ENCODE measurements at regions not wholly inside any gene's neighbourhood (a gene's known extent, or its start where the extent isn't known, plus 50 kb on each side); places are given as distances from the start of the nearest gene placed in this dataset.

- TF ChIP-seq NKRF (conservative IDR thresholded peaks at IDR 0.05), result no peak
- TF ChIP-seq CEBPB (IDR thresholded peaks at IDR 0.05; ENCODE audit: borderline replicate concordance in 1 of 2, low read depth in 2 of 2, low read length in 2 of 2), result no peak
- no peak for TF ChIP-seq GATAD2B (conservative IDR thresholded peaks at IDR 0.05; ENCODE audit: low read depth)
- no peak for TF ChIP-seq STAT1 (conservative IDR thresholded peaks at IDR 0.05)
- TF ChIP-seq RFX5 (IDR thresholded peaks at IDR 0.05; ENCODE audit: low read depth, low read length), result no peak
- TF ChIP-seq SRF (IDR thresholded peaks at IDR 0.05; ENCODE audit: low read depth in 2 of 2, low read length in 2 of 2), result no peak
- TF ChIP-seq ZNF217 (IDR thresholded peaks at IDR 0.05), result no peak
Observed at GRCh38 chr6:19370831-19371230, 466.3 kb upstream of the ID4 start (continued).

- in situ Hi-C loops (cut with MboI) (no loop called here), intact Hi-C loops (cut with micrococcal nuclease; ENCODE audit: unreplicated experiment) (no loop called here)
- DNase-seq (ENCODE audit: low read depth, low spot score) (no peak), FAIRE-seq (no peak), ATAC-seq (no peak)
- Histone ChIP-seq H3K27ac (ENCODE audit: control insufficient read depth, insufficient read depth) (no peak overlapping the region), H3K27me3 (replicated peaks in 1 of 2; ENCODE audit: control insufficient read depth in 2 of 2, insufficient read depth in 2 of 2, low read length in 1 of 2) (no peaks in the 10 kb centered on the region), H3K4me1 (ENCODE audit: control insufficient read depth, insufficient read depth, low read length) (no peaks in the 10 kb centered on the region), H4K20me1 (ENCODE audit: control insufficient read depth, insufficient read depth) (no peaks in the 10 kb centered on the region), H3K79me2 (ENCODE audit: control insufficient read depth, insufficient read depth, low read length) (no peaks in the 10 kb centered on the region), H2AFZ (ENCODE audit: control insufficient read depth, low read depth, low read length) (no peak overlapping the region), H3K4me3 (no peak overlapping the region), H3K36me3 (ENCODE audit: control insufficient read depth in 2 of 2, insufficient read depth in 2 of 2, low read length in 1 of 2) (no peaks in the 10 kb centered on the region), H3K4me2 (ENCODE audit: control insufficient read depth, insufficient read depth) (no peak overlapping the region), H3K9ac (ENCODE audit: control insufficient read depth, insufficient read depth, low read length) (no peak overlapping the region), H3K9me3 (replicated peaks; ENCODE audit: control insufficient read depth, insufficient read depth, low read length) (no peaks in the 10 kb centered on the region)
- SMC1A ChIA-PET (ENCODE audit: uncharacterized antibody, unreplicated experiment), result no interaction called here
- CTCF ChIA-PET, result no interaction called here
- RAD21 ChIA-PET (ENCODE audit: unreplicated experiment), result no interaction called here
- POLR2A ChIA-PET, result no interaction called here
- no TSS peak for BruUV-seq (replicated peaks)
- TF ChIP-seq SREBF2 (IDR thresholded peaks at IDR 0.05; ENCODE audit: low read length) (no peak), MXI1 (IDR thresholded peaks at IDR 0.05; ENCODE audit: low read depth, low read length) (no peak), MLLT1 (IDR thresholded peaks at IDR 0.05) (no peak), ATF2 (IDR thresholded peaks at IDR 0.05; ENCODE audit: low read length) (no peak), BACH1 (IDR thresholded peaks at IDR 0.05; ENCODE audit: borderline replicate concordance) (no peak), STAT1 (conservative IDR thresholded peaks at IDR 0.05) (no peak), TAF1 (IDR thresholded peaks at IDR 0.05; ENCODE audit: borderline replicate concordance, low read depth, low read length) (no peak), TBL1XR1 (IDR thresholded peaks at IDR 0.05; ENCODE audit: low read depth, low read length) (no peak), NR2C1 (IDR thresholded peaks at IDR 0.05) (no peak), SIN3A (IDR thresholded peaks at IDR 0.05; ENCODE audit: low read depth, low read length) (no peak), ZSCAN29 (IDR thresholded peaks at IDR 0.05) (no peak), ZBED1 (IDR thresholded peaks at IDR 0.05; ENCODE audit: borderline replicate concordance) (no peak), MEF2B (IDR thresholded peaks at IDR 0.05; ENCODE audit: partially characterized antibody, poor library complexity, severe bottlenecking) (no peak), NBN (IDR thresholded peaks at IDR 0.05) (no peak), KDM1A (IDR thresholded peaks at IDR 0.05; ENCODE audit: borderline replicate concordance) (no peak), RB1 (IDR thresholded peaks at IDR 0.05; ENCODE audit: borderline replicate concordance) (no peak)
Observed at GRCh38 chr6:19375613-19376012, 461.6 kb upstream of the ID4 start.

All from GM12878 (cell line).